ENCODE measurements at regions not wholly inside any gene's neighbourhood (a gene's known extent, or its start where the extent isn't known, plus 50 kb on each side); places are given as distances from the start of the nearest gene placed in this dataset.

DNA sequence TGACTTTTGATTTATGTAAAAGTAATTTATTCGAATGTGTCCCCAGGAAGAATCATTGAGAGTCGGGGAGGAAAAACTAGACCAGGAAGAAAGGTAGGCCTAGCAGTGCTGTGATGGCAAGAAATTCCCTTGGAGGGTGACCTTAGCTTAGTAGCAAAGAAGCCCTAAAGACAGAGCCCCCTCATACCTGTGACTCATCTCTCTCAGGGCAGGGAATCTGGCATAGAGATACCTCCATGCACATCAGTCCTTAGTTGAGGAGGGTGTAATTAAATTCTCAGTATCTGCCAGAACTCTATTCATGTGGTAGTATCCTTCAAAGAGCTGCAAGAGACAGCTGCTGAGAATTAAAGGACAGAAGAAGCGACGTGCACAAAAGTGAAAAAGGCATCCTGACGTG, 360.3 kb downstream of the FBXO15 start:
- Mint-ChIP-seq H3K9me3 (ENCODE audit: low read depth, unreplicated experiment) (no peaks in the 10 kb centered on the region), H3K4me3 (ENCODE audit: low read depth, unreplicated experiment) (no peak overlapping the region), H3K36me3 (ENCODE audit: insufficient read depth, unreplicated experiment) (no peaks in the 10 kb centered on the region), H3K27me3 (ENCODE audit: unreplicated experiment) (no peaks in the 10 kb centered on the region), H3K27ac (ENCODE audit: unreplicated experiment) (no peak overlapping the region), H3K4me1 (ENCODE audit: low read depth, unreplicated experiment) (no peaks in the 10 kb centered on the region)
- CTCF ChIA-PET, result interaction anchor here (0.7 kb wide), 1 partner anchor 20 kb away, joined by 5 read pairs; no protein-coding TSS in a partner anchor
- no peak for DNase-seq
- BruUV-seq (replicated peaks), result no TSS peak
- intact Hi-C loops (cut with micrococcal nuclease; ENCODE audit: unreplicated experiment), result no loop called here
- TF ChIP-seq, protein P1, sequence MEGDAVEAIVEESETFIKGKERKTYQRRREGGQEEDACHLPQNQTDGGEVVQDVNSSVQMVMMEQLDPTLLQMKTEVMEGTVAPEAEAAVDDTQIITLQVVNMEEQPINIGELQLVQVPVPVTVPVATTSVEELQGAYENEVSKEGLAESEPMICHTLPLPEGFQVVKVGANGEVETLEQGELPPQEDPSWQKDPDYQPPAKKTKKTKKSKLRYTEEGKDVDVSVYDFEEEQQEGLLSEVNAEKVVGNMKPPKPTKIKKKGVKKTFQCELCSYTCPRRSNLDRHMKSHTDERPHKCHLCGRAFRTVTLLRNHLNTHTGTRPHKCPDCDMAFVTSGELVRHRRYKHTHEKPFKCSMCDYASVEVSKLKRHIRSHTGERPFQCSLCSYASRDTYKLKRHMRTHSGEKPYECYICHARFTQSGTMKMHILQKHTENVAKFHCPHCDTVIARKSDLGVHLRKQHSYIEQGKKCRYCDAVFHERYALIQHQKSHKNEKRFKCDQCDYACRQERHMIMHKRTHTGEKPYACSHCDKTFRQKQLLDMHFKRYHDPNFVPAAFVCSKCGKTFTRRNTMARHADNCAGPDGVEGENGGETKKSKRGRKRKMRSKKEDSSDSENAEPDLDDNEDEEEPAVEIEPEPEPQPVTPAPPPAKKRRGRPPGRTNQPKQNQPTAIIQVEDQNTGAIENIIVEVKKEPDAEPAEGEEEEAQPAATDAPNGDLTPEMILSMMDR (IDR thresholded peaks at IDR 0.05; ENCODE audit: unreplicated experiment), result no peak

DNA sequence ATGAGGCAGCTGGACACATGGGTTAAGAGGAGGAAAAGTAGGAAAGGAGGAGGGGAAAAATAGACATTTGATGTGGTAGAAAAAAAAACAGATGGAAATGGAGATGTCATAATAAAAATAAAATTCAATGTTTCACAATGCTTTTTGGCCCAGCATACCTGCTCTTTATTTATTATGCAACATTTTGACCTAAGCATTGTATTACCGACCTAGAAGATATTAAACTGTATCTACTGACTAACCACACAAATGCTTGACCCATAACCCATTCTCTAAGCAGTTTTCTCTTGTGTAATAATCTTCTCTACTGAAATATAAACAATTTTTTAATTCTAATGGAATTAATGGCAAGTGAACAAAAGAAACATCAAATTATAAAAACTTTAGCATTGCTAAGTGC, 362.3 kb downstream of the FBXO15 start:
- CTCF ChIA-PET, result no interaction called here
- intact Hi-C loops (cut with micrococcal nuclease; ENCODE audit: unreplicated experiment), result no loop called here
- TF ChIP-seq, protein P1 (IDR thresholded peaks at IDR 0.05; ENCODE audit: unreplicated experiment), result no peak
- Mint-ChIP-seq H3K4me3 (ENCODE audit: low read depth, unreplicated experiment) (no peak overlapping the region), H3K36me3 (ENCODE audit: insufficient read depth, unreplicated experiment) (no peaks in the 10 kb centered on the region), H3K27me3 (ENCODE audit: unreplicated experiment) (no peaks in the 10 kb centered on the region), H3K27ac (ENCODE audit: unreplicated experiment) (no peak overlapping the region), H3K4me1 (ENCODE audit: low read depth, unreplicated experiment) (no peaks in the 10 kb centered on the region), H3K9me3 (ENCODE audit: low read depth, unreplicated experiment) (no peaks in the 10 kb centered on the region)
- no TSS peak for BruUV-seq (replicated peaks)
- no peak for DNase-seq

DNA sequence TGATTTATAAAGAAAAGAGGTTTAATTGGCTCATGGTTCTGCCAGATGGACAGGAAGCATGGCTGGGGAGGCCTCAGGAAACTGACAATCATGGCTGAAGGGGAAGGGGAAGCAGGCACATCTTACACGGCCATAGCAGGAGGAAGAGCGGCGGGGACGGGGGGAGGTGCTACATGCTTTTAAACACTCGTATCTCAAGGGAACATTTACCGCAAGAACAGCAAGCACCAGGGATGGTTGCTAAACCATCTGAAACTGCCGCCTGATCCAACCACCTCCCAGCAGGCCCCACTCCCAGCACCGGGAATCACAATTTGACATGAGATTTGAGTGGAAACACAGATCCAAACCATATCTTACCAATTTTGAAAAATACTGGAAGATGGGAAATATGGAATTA, 362.8 kb downstream of the FBXO15 start:
- no peak overlapping the region for H3K4me3 Mint-ChIP-seq (ENCODE audit: low read depth, unreplicated experiment)
- no peak for DNase-seq
- H3K4me1 Mint-ChIP-seq (ENCODE audit: low read depth, unreplicated experiment), result no peaks in the 10 kb centered on the region
- H3K9me3 Mint-ChIP-seq (ENCODE audit: low read depth, unreplicated experiment), result no peaks in the 10 kb centered on the region
- TF ChIP-seq, protein P1 (IDR thresholded peaks at IDR 0.05; ENCODE audit: unreplicated experiment), result no peak
- H3K36me3 Mint-ChIP-seq (ENCODE audit: insufficient read depth, unreplicated experiment), result no peaks in the 10 kb centered on the region
- H3K27ac Mint-ChIP-seq (ENCODE audit: unreplicated experiment), result no peak overlapping the region
- no TSS peak for BruUV-seq (replicated peaks)
- CTCF ChIA-PET, result no interaction called here
- intact Hi-C loops (cut with micrococcal nuclease; ENCODE audit: unreplicated experiment), result no loop called here
- no peaks in the 10 kb centered on the region for H3K27me3 Mint-ChIP-seq (ENCODE audit: unreplicated experiment)

DNA sequence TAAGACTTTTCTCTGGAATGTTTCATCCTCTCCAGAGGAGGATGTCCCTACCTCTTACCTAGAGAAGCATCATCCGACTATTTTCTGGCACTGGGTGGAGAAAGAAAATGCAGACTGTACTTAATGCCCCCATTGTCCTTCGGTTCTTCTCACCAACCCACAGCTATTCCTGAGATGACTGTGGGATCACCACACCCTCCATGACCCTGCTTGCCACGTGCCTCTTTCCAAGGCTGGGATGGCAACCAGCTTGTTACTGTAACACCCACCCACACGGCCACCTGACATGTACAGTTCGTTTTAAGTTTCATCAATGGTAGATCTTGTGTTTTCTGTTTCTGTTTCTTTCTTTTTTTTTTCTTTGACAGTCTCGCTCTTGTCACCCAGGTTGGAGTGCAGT, 365.2 kb downstream of the FBXO15 start:
- no peak for DNase-seq
- TF ChIP-seq, protein P1 (IDR thresholded peaks at IDR 0.05; ENCODE audit: unreplicated experiment), result no peak
- no peak overlapping the region for H3K4me3 Mint-ChIP-seq (ENCODE audit: low read depth, unreplicated experiment)
- H3K27ac Mint-ChIP-seq (ENCODE audit: unreplicated experiment), result no peak overlapping the region
- intact Hi-C loops (cut with micrococcal nuclease; ENCODE audit: unreplicated experiment), result no loop called here
- CTCF ChIA-PET, result no interaction called here
- H3K27me3 Mint-ChIP-seq (ENCODE audit: unreplicated experiment), result no peaks in the 10 kb centered on the region
- H3K4me1 Mint-ChIP-seq (ENCODE audit: low read depth, unreplicated experiment), result no peaks in the 10 kb centered on the region
- H3K36me3 Mint-ChIP-seq (ENCODE audit: insufficient read depth, unreplicated experiment), result no peaks in the 10 kb centered on the region
- no peaks in the 10 kb centered on the region for H3K9me3 Mint-ChIP-seq (ENCODE audit: low read depth, unreplicated experiment)
- no TSS peak for BruUV-seq (replicated peaks)

DNA sequence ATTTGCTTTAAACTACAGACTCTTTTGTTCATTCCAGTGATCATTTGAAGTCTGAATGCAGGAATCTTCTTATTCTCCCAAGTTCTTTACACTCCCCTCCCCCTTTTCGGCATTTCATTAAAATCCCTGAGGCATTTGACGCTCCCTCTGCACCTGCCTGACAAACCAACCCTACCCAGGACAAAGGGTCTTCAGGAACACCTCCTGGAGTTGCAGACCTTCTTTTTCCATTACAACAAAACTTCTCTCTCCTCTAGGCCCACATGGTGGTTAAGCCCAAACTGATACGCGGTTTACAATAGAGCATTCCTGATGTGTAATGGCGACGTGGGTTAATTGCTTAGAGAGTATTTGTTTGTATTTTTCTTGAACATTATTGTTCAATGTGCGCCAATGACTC, 367.4 kb downstream of the FBXO15 start:
- H3K36me3 Mint-ChIP-seq (ENCODE audit: insufficient read depth, unreplicated experiment), result no peaks in the 10 kb centered on the region
- TF ChIP-seq, protein P1 (IDR thresholded peaks at IDR 0.05; ENCODE audit: unreplicated experiment), result no peak
- no peaks in the 10 kb centered on the region for H3K4me1 Mint-ChIP-seq (ENCODE audit: low read depth, unreplicated experiment)
- H3K9me3 Mint-ChIP-seq (ENCODE audit: low read depth, unreplicated experiment), result no peaks in the 10 kb centered on the region
- BruUV-seq (replicated peaks), result no TSS peak
- H3K27ac Mint-ChIP-seq (ENCODE audit: unreplicated experiment), result no peak overlapping the region
- CTCF ChIA-PET, result no interaction called here
- H3K4me3 Mint-ChIP-seq (ENCODE audit: low read depth, unreplicated experiment), result no peak overlapping the region
- DNase-seq, result no peak
- intact Hi-C loops (cut with micrococcal nuclease; ENCODE audit: unreplicated experiment), result no loop called here
- no peaks in the 10 kb centered on the region for H3K27me3 Mint-ChIP-seq (ENCODE audit: unreplicated experiment)

Measured in Calu3 (cell line).